Lower leg skin (tissue), 4 donors: ENCODE measurements at regions not wholly inside any gene's neighbourhood (a gene's known extent, or its start where the extent isn't known, plus 50 kb on each side); places are given as distances from the start of the nearest gene placed in this dataset.

Experiments
- DNase-seq, 2 donors: peaks; one replicate each; pipeline ENCODE4 v3.0.0-alpha.2; 2019; ENCODE audit warnings: low spot score in 2 of 2
- H3K4me3 ChIP-seq: fragments of 200-600 bp; sonication (generic); 2 replicates; pipeline ENCODE4 v1.5.1; 2017; ENCODE audit warnings: mild to moderate bottlenecking, low read depth; ENCODE audit not compliant: poor library complexity, severe bottlenecking
- POLR2A ChIP-seq, 2 donors: fragments of 450-650 bp; IDR thresholded peaks; one replicate each; pipeline ENCODE4 v1.6.1; 2016 to 2017; ENCODE audit warnings: antibody characterized with exemption in 2 of 2, mild to moderate bottlenecking in 1 of 2, moderate library complexity in 1 of 2
- WGBS, 2 donors: methylation state at CpG; one replicate each; pipeline ENCODE4 v1.1.5; 2018; 5-methylcytosine and 5-hydroxymethylcytosine counted together
- intact Hi-C: fragments of 100-400 bp; cut with DNase I; formaldehyde crosslinking; loops from one replicate; pipeline ENCODE4 v1.15.0; 2023; ENCODE audit warnings: low total_unique reads
- TF ChIP-seq, protein P1 (sequence below), 3 donors: fragments of 450-650 bp; IDR thresholded peaks; one replicate each; pipeline ENCODE4 v1.5.1; 2016; ENCODE audit warnings: antibody characterized with exemption in 3 of 3, mild to moderate bottlenecking in 3 of 3, moderate library complexity in 2 of 3

DNA sequence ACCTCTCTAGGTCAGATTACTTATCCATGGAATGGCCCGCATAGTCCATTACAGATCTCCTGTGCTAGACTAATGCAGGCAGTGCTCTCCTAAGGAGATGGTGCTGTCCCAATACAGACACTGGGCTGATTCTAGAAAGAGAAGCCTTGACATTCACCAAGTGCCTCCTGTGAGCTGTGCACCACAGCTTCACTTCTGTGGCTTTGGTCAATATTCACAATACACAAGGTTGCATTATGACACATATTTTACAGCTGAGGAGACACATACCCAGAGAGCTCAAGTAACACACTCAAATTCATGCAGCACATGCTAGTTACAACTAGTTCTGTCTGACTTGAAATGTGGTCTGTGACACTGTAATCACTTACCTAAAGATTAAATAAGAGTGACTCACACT, 59.4 kb upstream of the LRRC8B start:
- intact Hi-C loops: no loop called here
- H3K4me3 ChIP-seq: no peak overlapping the region
- no peak for TF ChIP-seq POLR2A (IDR thresholded peaks at IDR 0.05)
- no peak for DNase-seq
- 94 to 100% methylated on average over 1 of the region's 1 CpG for WGBS, 2 donors

DNA sequence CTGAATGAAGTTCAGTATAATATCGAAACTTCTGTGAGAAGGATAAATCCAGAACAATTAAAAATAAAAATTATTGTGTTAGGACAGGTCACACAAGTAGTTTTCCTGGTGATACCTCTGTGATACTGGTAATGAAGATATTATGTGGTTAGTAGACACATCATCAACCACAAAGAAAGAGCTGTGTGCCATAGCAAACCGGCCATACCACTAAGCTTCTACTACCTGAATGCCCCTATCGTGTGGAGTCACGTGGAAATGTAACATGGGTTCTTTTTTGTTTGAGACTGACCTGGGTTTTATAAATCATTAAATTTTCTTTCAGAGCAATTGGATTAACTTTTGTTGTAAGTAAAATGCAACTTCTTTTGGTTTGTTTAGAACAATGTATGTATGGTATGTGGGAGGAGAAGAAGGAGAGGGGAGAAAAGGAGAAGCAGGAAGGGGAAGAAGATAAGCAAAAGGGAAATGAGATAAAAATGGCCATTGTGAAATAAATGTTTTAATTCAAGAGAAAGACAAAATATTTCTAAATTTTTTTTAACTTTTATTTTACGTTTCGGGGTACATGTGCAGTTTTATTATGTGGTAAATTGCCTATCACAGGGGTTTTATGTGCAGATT, 58.2 kb upstream of the LRRC8B start:
- H3K4me3 ChIP-seq: no peak overlapping the region
- intact Hi-C loops: no loop called here
- no peak for TF ChIP-seq POLR2A (IDR thresholded peaks at IDR 0.05)
- TF ChIP-seq, protein P1, sequence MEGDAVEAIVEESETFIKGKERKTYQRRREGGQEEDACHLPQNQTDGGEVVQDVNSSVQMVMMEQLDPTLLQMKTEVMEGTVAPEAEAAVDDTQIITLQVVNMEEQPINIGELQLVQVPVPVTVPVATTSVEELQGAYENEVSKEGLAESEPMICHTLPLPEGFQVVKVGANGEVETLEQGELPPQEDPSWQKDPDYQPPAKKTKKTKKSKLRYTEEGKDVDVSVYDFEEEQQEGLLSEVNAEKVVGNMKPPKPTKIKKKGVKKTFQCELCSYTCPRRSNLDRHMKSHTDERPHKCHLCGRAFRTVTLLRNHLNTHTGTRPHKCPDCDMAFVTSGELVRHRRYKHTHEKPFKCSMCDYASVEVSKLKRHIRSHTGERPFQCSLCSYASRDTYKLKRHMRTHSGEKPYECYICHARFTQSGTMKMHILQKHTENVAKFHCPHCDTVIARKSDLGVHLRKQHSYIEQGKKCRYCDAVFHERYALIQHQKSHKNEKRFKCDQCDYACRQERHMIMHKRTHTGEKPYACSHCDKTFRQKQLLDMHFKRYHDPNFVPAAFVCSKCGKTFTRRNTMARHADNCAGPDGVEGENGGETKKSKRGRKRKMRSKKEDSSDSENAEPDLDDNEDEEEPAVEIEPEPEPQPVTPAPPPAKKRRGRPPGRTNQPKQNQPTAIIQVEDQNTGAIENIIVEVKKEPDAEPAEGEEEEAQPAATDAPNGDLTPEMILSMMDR (IDR thresholded peaks at IDR 0.05): no peak
- WGBS, 2 donors: 64% methylated on average over 6 of the region's 6 CpGs
- no peak for DNase-seq

DNA sequence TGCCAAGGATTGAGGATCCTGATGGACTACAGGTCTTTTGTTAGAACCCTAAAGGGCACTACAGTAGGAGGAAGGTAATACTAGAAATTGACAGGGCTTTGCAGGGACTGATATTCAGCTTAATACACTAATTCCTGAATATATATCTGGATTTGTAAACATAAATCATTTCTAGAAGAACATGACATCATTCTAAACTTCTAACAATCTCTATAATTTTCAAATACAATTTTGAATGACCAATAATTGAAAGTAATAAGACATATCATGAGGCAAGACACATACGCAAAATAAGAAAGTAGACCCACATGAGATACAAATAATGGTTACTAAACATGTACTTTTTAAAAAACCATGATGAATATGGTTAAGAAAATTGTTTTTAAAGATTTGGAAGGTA, 52.4 kb upstream of the LRRC8B start:
- TF ChIP-seq, protein P1 (IDR thresholded peaks at IDR 0.05): no peak
- no peak for TF ChIP-seq POLR2A (IDR thresholded peaks at IDR 0.05)
- intact Hi-C loops: no loop called here
- no peak for DNase-seq
- WGBS, 2 donors: 97 to 98% methylated on average over 1 of the region's 1 CpG
- no peak overlapping the region for H3K4me3 ChIP-seq

DNA sequence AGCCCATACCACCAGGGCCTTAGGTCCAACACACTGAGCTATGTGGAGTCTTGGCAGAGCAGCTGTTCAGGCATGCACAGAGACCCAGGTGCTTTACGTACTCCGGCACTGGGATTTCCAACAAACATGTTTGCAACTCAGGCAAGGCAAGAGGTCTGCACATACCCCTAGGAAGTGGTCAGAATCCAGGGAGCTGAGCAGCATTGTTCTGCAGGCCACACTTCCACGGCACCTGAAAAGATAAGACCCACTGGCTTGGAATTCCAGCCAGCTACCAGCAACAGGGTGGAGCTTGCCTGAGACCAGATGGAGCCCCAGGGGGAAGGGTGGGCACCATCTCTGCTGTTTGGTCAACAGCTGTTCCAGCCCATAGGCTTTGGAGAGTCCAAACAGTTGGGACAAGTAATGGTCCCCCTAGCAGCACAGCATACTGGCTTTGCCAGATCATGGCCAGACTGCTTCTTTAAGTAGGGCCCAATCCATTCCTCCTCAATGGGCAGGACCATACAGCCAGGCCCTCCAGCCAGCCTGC, 51.7 kb upstream of the LRRC8B start:
- no peak for DNase-seq
- no peak for TF ChIP-seq POLR2A (IDR thresholded peaks at IDR 0.05)
- TF ChIP-seq, protein P1 (IDR thresholded peaks at IDR 0.05): no peak
- 83 to 100% methylated on average over 3 of the region's 3 CpGs for WGBS, 2 donors
- intact Hi-C loops: no loop called here
- no peak overlapping the region for H3K4me3 ChIP-seq
